H9 (cell line): ENCODE measurements at regions not wholly inside any gene's neighbourhood (a gene's known extent, or its start where the extent isn't known, plus 50 kb on each side); places are given as distances from the start of the nearest gene placed in this dataset.

Experiments
- DNase-seq: peaks from one replicate; pipeline ENCODE4 v3.0.0-alpha.2; 2017
- H2AFZ ChIP-seq: one replicate; pipeline ENCODE4 v1.6.1; 2013; ENCODE audit warnings: mild to moderate bottlenecking, low read length, control low read depth, moderate library complexity
- H2AK5ac ChIP-seq: 2 replicates; pipeline ENCODE4 v1.6.1; 2013; ENCODE audit warnings: low read length, control low read depth, mixed read lengths; ENCODE audit not compliant: insufficient read length
- H2BK120ac ChIP-seq: one replicate; pipeline ENCODE4 v1.6.1; 2013; ENCODE audit warnings: low read depth, mild to moderate bottlenecking, low read length, control low read depth, inconsistent platforms; ENCODE audit not compliant: poor library complexity, severe bottlenecking
- H2BK12ac ChIP-seq: 2 replicates; pipeline ENCODE4 v1.6.1; 2013; ENCODE audit warnings: low read length, control low read depth, mixed read lengths, low read depth; ENCODE audit not compliant: insufficient read length
- H2BK15ac ChIP-seq: 2 replicates; pipeline ENCODE4 v1.6.1; 2013; ENCODE audit warnings: low read depth, low read length, control low read depth
- H2BK20ac ChIP-seq: one replicate; pipeline ENCODE4 v1.6.1; 2013; ENCODE audit warnings: low read depth, mild to moderate bottlenecking, low read length, control low read depth, inconsistent platforms; ENCODE audit not compliant: poor library complexity, severe bottlenecking
- H2BK5ac ChIP-seq: 2 replicates; pipeline ENCODE4 v1.6.1; 2013; ENCODE audit warnings: low read length, control low read depth, mixed read lengths; ENCODE audit not compliant: insufficient read length
- H3K14ac ChIP-seq: 2 replicates; pipeline ENCODE4 v1.6.1; 2013; ENCODE audit warnings: low read length, control low read depth; ENCODE audit not compliant: insufficient read depth
- H3K18ac ChIP-seq: 2 replicates; pipeline ENCODE4 v1.6.1; 2013; ENCODE audit warnings: low read depth, mild to moderate bottlenecking, mixed read lengths, low read length, control low read depth; ENCODE audit not compliant: insufficient read length
- H3K23ac ChIP-seq: 2 replicates; pipeline ENCODE4 v1.6.1; 2013; ENCODE audit warnings: low read length, control low read depth, mixed read lengths, low read depth; ENCODE audit not compliant: insufficient read length
- H3K23me2 ChIP-seq: 2 replicates; pipeline ENCODE4 v1.6.1; 2013; ENCODE audit warnings: low read depth, mild to moderate bottlenecking, mixed read lengths, low read length, control low read depth; ENCODE audit not compliant: insufficient read length, poor library complexity, severe bottlenecking
- H3K27ac ChIP-seq: 2 replicates; pipeline ENCODE4 v1.5.1; 2013; ENCODE audit warnings: low read length, control low read depth, mixed read lengths, low read depth; ENCODE audit not compliant: insufficient read length
- H3K27me3 ChIP-seq: 2 replicates; pipeline ENCODE4 v1.6.1; 2013; ENCODE audit warnings: low read length, control low read depth, inconsistent platforms; ENCODE audit not compliant: insufficient read depth
- H3K4ac ChIP-seq: 2 replicates; pipeline ENCODE4 v1.6.1; 2013; ENCODE audit warnings: low read depth, mild to moderate bottlenecking, control low read depth, inconsistent platforms, low read length, moderate library complexity
- H3K4me1 ChIP-seq: 2 replicates; pipeline ENCODE4 v1.6.1; 2013; ENCODE audit warnings: low read length, control low read depth, inconsistent platforms; ENCODE audit not compliant: insufficient read depth
- H3K4me2 ChIP-seq: 2 replicates; pipeline ENCODE4 v1.6.1; 2013; ENCODE audit warnings: low read length, control low read depth, mixed read lengths; ENCODE audit not compliant: insufficient read length, insufficient read depth
- H3K56ac ChIP-seq: 2 replicates; pipeline ENCODE4 v1.6.1; 2013; ENCODE audit warnings: low read depth, mild to moderate bottlenecking, mixed read lengths, low read length, control low read depth; ENCODE audit not compliant: insufficient read length
- H3K79me1 ChIP-seq: 2 replicates; pipeline ENCODE4 v1.6.1; 2013; ENCODE audit warnings: low read depth, mild to moderate bottlenecking, moderate library complexity, low read length, control low read depth, inconsistent platforms; ENCODE audit not compliant: insufficient read depth, poor library complexity, severe bottlenecking
- H3K79me2 ChIP-seq: 2 replicates; pipeline ENCODE4 v1.6.1; 2013; ENCODE audit warnings: low read length, control low read depth, inconsistent platforms; ENCODE audit not compliant: insufficient read depth
- H3K9ac ChIP-seq: 2 replicates; pipeline ENCODE4 v1.6.1; 2013; ENCODE audit warnings: low read length, control low read depth, mixed read lengths; ENCODE audit not compliant: insufficient read length; ENCODE audit errors: extremely low read depth
- H3K9me3 ChIP-seq: one replicate; pipeline ENCODE4 v1.6.1; 2013; ENCODE audit warnings: low read depth, low read length, inconsistent platforms; ENCODE audit not compliant: control insufficient read depth
- H3T11ph ChIP-seq: one replicate; pipeline ENCODE4 v1.6.1; 2013; ENCODE audit warnings: mild to moderate bottlenecking, low read length, control low read depth, inconsistent platforms
- H4K20me1 ChIP-seq: one replicate; pipeline ENCODE4 v1.6.1; 2013; ENCODE audit not compliant: control insufficient read depth, insufficient read length, insufficient read depth
- H4K5ac ChIP-seq: 2 replicates; pipeline ENCODE4 v1.6.1; 2013; ENCODE audit warnings: low read depth, mild to moderate bottlenecking, mixed read lengths, low read length, control low read depth; ENCODE audit not compliant: insufficient read length
- H4K8ac ChIP-seq: replicated peaks from 2 replicates; pipeline ENCODE4 v1.6.1; 2013; ENCODE audit warnings: low read length, control low read depth, mixed read lengths, low read depth; ENCODE audit not compliant: insufficient read length
- H4K91ac ChIP-seq: 2 replicates; pipeline ENCODE4 v1.6.1; 2013; ENCODE audit warnings: low read depth, mild to moderate bottlenecking, moderate library complexity, mixed read lengths, low read length, control low read depth; ENCODE audit not compliant: insufficient read length
- H3K27ac Mint-ChIP-seq, 3 experiments: 2 replicates in 2 of 3; 3 replicates in 1 of 3; pipeline ENCODE4 v1.8.0; 2020 to 2021; ENCODE audit warnings: mixed read lengths in 3 of 3, mild to moderate bottlenecking in 1 of 3, moderate library complexity in 1 of 3
- H3K27me3 Mint-ChIP-seq: 2 replicates; pipeline ENCODE4 v1.8.0; 2021; ENCODE audit warnings: low read depth, mild to moderate bottlenecking, moderate library complexity, mixed read lengths
- H3K36me3 Mint-ChIP-seq, 3 experiments: 2 replicates in 2 of 3; 3 replicates in 1 of 3; pipeline ENCODE4 v1.8.0; 2020 to 2021; ENCODE audit warnings: low read depth in 3 of 3, mixed read lengths in 3 of 3; ENCODE audit not compliant: insufficient read depth in 1 of 3
- H3K4me1 Mint-ChIP-seq, 2 experiments: 2 replicates each; pipeline ENCODE4 v1.8.0; 2020; ENCODE audit warnings: mixed read lengths in 2 of 2
- H3K4me3 Mint-ChIP-seq, 2 experiments: 2 replicates in 1 of 2; 3 replicates in 1 of 2; pipeline ENCODE4 v1.8.0; 2020 to 2021; ENCODE audit warnings: mild to moderate bottlenecking in 2 of 2, mixed read lengths in 2 of 2, moderate library complexity in 1 of 2
- H3K9me3 Mint-ChIP-seq, 2 experiments: 2 replicates in 1 of 2; 3 replicates in 1 of 2; pipeline ENCODE4 v1.8.0; 2020; ENCODE audit warnings: mild to moderate bottlenecking in 2 of 2, mixed read lengths in 2 of 2, moderate library complexity in 1 of 2
- TF ChIP-seq, protein P1 (sequence below): fragments of 200-600 bp; sonication (generic); conservative IDR thresholded peaks from 3 replicates; pipeline ENCODE4 v1.8.0; 2021; ENCODE audit warnings: antibody characterized with exemption, mild to moderate bottlenecking

DNA sequence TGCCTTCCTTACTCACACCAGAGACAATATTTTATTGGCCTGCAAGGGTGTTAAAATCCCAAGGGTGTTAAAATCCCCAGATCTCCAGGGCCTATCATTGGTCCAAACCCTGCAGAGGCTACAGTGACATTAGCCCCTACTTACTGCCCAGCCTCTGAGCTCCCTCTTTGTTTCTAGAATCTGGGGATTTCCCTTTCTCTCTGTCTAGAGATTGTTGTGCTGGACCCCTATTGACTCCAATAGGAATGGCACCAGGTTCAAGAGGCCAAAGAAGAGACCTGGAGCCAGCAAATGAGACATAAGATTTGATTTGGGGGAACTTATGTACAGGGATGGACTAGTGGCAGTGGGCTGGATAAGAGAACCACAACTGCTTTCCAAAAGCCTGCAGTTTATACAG, 53.3 kb upstream of the ZBED3 start:
- H3K23me2 ChIP-seq, result no peaks in the 10 kb centered on the region
- DNase-seq, result no peak
- Mint-ChIP-seq H3K4me1 (peaks cover 12 to 21% of the 10 kb centered on the region in 2 experiments; a peak in 3 of 4 replicates), H3K27me3 (no peaks in the 10 kb centered on the region), H3K4me3 (no peak overlapping the region), H3K36me3 (peaks cover 0 to under 1% (median 0%) of the 10 kb centered on the region in 3 experiments; a peak in 1 of 7 replicates), H3K9me3 (no peaks in the 10 kb centered on the region; a peak in 2 of 5 replicates), H3K27ac (no peak overlapping the region; a peak in 1 of 7 replicates)
- H3K4me2 ChIP-seq, result no peak overlapping the region
- H2AK5ac ChIP-seq, result no peak overlapping the region
- H3K9me3 ChIP-seq, result no peaks in the 10 kb centered on the region
- H4K91ac ChIP-seq, result no peak overlapping the region
- H3T11ph ChIP-seq, result no peak overlapping the region
- H2BK12ac ChIP-seq, result no peak overlapping the region
- TF ChIP-seq, protein P1, sequence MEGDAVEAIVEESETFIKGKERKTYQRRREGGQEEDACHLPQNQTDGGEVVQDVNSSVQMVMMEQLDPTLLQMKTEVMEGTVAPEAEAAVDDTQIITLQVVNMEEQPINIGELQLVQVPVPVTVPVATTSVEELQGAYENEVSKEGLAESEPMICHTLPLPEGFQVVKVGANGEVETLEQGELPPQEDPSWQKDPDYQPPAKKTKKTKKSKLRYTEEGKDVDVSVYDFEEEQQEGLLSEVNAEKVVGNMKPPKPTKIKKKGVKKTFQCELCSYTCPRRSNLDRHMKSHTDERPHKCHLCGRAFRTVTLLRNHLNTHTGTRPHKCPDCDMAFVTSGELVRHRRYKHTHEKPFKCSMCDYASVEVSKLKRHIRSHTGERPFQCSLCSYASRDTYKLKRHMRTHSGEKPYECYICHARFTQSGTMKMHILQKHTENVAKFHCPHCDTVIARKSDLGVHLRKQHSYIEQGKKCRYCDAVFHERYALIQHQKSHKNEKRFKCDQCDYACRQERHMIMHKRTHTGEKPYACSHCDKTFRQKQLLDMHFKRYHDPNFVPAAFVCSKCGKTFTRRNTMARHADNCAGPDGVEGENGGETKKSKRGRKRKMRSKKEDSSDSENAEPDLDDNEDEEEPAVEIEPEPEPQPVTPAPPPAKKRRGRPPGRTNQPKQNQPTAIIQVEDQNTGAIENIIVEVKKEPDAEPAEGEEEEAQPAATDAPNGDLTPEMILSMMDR, result peak; percentile 33; the same call in 2 of the 3 replicates
- H2BK120ac ChIP-seq, result no peak overlapping the region
- no peak overlapping the region for H4K8ac ChIP-seq
- H3K9ac ChIP-seq, result no peak overlapping the region
- no peaks in the 10 kb centered on the region for H3K79me2 ChIP-seq
- H3K27ac ChIP-seq, result no peak overlapping the region
- H3K23ac ChIP-seq, result no peak overlapping the region
- H2BK5ac ChIP-seq, result no peak overlapping the region
- H3K4me1 ChIP-seq, result no peaks in the 10 kb centered on the region
- no peak overlapping the region for H2BK20ac ChIP-seq
- no peak overlapping the region for H4K5ac ChIP-seq
- H3K18ac ChIP-seq, result no peak overlapping the region
- no peak overlapping the region for H2BK15ac ChIP-seq
- no peak overlapping the region for H2AFZ ChIP-seq
- H3K79me1 ChIP-seq, result no peaks in the 10 kb centered on the region
- H3K4ac ChIP-seq, result no peak overlapping the region
- H3K56ac ChIP-seq, result no peak overlapping the region
- H3K14ac ChIP-seq, result no peak overlapping the region
- no peaks in the 10 kb centered on the region for H3K27me3 ChIP-seq
- H4K20me1 ChIP-seq, result no peaks in the 10 kb centered on the region
